MM.1S (cell line): ENCODE measurements at regions not wholly inside any gene's neighbourhood (a gene's known extent, or its start where the extent isn't known, plus 50 kb on each side); places are given as distances from the start of the nearest gene placed in this dataset.

Experiments
- CTCF ChIP-seq: fragments of 300-600 bp; sonication (generic); IDR thresholded peaks from 2 replicates; pipeline ENCODE4 v1.5.1; 2016; ENCODE audit warnings: antibody characterized with exemption, low read length, mixed read lengths
- EZH2 ChIP-seq: fragments of 300-600 bp; sonication (generic); optimal IDR thresholded peaks from 2 replicates; pipeline ENCODE3; 2017; ENCODE audit warnings: low read depth, mild to moderate bottlenecking, antibody characterized with exemption, low read length, mixed read lengths
- EZH2phosphoT487 ChIP-seq: fragments of 300-600 bp; sonication (generic); IDR thresholded peaks from 2 replicates; pipeline ENCODE4 v1.6.1; 2018; ENCODE audit warnings: antibody characterized with exemption, low read length

- TF ChIP-seq CTCF = no peak
- no peak for TF ChIP-seq EZH2
- no peak for TF ChIP-seq EZH2phosphoT487
Observed at GRCh38 chr5:90227683-90228082, 181.9 kb downstream of the CETN3 start.
